ENCODE measurements at regions not wholly inside any gene's neighbourhood (a gene's known extent, or its start where the extent isn't known, plus 50 kb on each side); places are given as distances from the start of the nearest gene placed in this dataset.

- DNase-seq = no peak
Observed at GRCh38 chr4:81860111-81860510, 388.4 kb upstream of the RASGEF1B start.

- DNase-seq = no peak
Observed at GRCh38 chr4:81854406-81854805, 382.7 kb upstream of the RASGEF1B start.

DNA sequence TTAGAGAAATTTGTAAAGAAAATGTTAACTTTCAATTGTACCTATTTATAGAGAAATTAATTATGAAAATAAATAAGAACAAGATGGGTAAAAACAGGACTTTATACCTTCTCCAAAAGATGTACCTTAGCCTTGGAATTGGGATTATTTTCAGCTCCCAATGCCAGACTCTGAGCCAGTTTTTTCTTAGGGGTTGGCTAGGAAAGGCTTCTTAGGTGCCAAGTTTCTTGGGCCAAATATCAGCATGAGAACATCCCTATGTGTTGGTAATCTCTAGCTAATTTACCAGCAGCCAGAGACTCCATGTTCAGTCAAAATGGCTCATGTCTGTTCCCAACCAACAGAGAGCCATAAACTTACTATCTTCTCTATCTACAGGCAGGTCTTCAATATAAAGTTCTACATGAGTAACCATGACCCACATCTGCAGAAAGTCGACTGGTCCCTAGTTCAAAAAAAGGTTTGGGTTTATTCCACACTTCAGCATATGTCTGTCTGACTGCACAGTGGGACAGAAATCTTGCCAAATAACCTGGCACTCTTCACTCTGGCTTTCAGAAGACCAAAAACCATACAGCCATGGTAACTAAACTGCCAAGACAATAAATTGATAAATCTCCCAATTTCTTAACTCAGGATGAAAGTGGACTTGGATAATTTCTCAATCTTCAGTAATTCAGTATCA, 380.5 kb upstream of the RASGEF1B start:
- DNase-seq = no peak

DNA sequence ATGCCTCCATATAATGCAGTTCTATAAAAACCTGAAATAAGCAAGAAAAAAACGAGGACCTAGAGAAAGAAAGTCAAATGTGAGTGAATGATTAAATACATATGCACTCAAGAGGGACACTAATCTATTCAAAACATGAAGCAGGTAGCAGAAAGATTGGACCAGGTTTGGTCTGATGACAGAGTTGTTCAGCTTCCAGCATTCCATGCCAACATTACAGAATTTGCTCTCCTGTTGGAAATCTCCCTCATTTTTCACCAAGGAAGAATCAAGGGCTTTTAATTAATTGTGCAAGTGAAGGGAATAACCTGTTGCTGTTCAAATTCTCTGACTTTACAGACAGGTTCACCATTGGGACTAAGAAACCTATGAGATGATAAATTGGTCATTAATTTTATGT, 379.0 kb upstream of the RASGEF1B start:
- no peak for DNase-seq

DNA sequence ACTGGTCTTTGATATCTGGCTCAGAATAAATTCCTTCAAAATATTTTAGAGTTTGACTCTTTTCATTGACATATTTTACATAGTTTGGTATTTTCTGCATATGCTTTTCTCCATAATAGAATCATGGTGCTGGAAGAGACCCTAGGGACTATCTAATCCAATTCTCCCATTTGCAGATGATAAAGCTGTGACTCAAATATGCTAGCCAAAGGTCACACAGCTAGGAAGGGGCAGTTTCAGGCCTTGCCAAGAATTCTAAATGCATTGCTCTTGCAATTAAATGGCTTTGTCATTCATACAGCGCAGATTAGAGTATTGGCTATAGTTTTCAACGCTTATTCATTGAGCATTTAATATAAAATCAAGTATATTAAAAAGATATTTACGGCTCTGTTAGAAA, 374.1 kb upstream of the RASGEF1B start:
- DNase-seq = no peak

DNA sequence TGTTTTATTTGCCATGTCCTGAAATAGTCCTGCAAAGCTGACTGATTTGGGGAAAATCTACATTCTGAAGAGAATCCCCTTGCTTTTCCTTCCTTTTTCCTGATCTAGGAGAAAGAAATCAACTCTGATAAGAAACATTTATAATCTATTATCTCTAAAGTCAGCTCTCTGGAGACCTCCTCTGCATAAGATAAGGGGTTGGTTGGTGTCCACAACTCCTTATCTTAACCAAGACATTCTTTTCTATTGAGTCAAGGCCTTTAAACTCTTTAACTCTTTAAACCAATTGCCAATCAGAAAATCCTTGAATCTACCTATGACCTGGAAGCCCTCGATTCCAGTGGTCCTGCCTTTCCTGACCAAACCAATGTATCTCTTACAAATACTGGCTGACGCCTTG, 373.6 kb upstream of the RASGEF1B start:
- no peak for DNase-seq

DNA sequence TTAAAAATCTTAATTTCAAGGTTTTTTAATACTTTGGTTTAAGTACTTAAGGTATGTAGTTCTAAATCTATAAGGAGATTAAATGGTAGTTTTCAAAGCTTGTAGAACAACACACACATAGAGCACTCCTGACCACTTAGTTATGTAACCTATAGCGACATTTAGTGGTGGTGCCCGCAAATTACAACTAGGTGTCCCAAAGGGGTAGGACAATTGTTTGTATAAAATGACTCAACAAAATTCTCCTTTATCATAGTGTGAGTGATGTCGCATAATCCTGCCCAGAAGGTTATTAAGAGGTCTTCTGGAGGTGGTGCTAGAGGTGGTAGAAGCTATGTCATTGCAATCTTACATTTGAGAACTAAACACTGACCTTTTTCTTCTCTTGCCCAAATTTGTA, 373.0 kb upstream of the RASGEF1B start:
- DNase-seq = no peak

- DNase-seq = no peak
Observed at GRCh38 chr4:81839347-81840042, 367.8 kb upstream of the RASGEF1B start.

GRCh38 chr4:81838586-81838985, 366.9 kb upstream of the RASGEF1B start:
- no peak for DNase-seq

- no peak for DNase-seq
Observed at GRCh38 chr4:81836716-81837115, 365.0 kb upstream of the RASGEF1B start.

DNA sequence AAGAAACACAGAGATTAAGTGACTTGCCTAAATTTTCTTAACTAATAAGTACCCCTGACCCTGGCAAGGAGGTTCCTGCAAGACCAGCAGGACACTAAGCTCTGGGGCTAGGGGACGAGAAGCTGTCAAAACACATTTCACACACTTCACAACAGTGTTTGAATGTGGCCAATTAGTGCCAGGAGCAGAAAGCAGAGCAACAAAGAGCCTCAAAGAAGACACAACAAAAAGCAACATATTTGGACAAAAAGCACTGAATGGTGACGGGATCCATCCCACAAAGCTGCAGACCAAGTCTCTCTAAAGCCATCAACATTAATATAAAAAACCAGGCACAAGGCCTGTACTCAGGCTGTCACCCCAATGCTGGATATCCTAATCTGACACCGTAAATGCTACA, 361.9 kb upstream of the RASGEF1B start:
- no peak for DNase-seq

- DNase-seq = no peak
Observed at GRCh38 chr4:81828991-81829390, 357.3 kb upstream of the RASGEF1B start.

DNA sequence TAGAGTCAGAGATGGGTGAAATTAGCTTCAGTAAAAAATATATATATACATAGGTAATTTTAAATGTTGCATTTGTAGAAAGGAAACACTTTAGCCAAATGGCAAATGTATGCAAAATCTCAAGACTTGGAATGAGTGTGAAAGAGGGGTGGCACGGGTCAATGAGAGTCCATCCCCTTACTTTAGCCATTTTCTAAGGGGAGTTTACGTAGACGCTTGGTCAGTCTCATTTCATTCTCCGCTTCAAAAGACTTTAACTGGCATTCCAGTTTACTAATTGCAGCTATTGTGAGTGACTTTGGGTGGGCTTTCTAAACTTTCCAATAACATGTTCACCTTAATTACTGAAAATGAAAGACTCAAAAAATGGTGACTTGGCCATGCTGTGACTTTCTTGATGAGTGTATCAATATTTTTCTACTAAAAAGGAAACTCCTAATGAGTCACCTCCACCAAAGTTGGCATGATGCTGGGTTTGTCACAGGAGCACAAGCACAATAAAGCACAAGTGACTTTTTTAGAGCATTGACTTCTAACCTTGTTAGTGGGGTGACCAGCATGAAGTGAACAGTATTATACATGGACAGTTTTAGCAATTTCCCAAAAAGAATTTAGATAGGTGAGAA, 356.0 kb upstream of the RASGEF1B start:
- no peak for DNase-seq

DNA sequence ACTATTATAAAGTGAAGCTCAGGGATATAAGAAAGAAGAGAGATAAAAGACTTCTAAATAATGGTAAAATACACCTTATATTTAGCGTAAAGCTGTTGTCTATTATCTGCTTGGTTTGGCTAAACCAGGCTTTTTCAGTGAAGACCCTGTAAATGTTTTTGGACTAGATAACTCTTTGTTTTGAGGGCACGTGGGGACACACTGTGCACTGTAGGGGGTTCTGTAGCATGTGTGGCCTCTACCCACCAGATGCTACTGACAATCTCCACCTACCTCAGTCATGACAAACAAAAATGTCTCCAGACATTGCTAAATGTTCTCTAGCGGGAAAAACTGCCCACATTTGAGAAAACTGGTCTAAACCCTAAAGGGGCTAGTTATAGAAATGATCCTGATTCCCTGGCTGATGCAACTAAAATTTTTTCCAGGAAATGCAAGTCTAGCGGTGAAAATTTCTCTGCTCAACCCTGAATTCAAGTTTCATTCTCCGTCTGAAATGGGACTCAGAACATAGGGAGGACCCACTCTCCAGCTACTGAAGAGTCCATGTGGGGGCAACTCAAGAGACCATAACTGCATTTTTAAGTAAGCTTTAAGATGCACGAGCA, 355.2 kb upstream of the RASGEF1B start:
- no peak for DNase-seq

DNA sequence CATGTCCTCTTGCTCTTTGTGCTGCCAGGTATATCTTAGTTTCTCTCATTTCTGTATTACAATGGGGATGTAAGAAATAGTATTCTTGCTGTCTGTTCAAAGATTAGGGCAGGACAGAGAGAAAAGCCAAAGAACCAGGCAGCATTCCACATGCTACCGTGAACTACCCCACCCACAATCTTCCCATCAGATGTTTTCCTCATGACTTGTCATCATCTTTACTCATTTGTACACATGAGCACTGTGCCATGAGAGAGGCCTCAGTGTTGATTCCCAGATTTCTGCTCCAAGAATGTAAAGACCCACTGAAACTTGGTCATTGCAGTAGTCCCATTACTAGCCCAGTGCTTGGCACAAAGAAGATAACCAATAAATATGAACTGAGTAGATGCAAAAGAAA, 354.6 kb upstream of the RASGEF1B start:
- DNase-seq = no peak

DNA sequence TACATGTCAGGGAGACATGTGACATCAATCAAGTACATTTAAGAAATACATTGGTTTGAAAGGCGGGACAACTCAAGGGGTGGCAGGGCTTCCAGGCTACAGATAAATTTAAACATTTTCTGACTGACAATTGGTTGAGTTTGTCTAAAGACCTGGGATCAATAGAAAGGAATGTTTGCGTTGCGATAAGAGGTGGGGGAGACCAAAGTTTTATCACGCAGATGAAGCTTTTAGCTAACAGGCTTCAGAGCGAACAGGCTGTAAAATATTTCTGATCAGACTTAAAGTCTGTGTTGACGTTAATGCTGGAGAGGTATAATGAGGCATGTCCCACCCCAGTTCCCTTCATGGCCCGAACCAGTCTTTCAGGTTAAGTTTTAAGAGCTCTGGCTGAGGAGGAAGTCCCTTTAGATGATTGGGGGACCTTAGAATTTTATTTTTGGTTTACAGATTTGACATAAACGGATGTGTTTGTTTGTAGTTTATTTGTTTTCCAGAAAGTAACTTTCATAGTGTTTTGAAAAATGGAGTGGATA, 346.7 kb upstream of the RASGEF1B start:
- no peak for DNase-seq

GRCh38 chr4:81816031-81816761, 344.5 kb upstream of the RASGEF1B start:
- DNase-seq = no peak

DNA sequence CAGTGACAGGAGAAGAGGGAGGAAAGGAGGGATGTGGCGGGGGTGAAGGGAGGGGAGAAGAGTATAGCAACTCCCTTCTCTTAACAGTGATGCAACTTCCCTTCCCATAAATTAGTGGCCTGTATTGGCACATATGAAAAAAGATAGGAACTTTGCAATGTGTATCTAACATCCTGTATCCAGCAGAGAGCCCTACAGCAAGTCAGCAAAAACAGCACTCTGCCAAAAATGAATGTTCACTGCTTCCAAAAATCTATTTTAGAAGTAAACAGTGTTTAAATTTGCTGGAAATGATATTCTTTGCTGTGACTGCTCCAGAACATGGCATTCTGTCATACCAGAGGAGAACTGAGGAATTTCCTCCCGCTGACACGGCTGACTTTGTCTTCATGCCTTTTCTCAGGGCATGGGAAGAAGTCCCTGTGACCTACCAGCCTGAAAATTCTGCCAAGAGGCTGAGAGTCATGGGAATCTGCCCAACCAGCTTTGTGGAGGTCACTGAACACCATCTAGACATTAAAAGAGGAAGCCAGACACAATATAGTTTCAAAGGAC, 343.4 kb upstream of the RASGEF1B start:
- DNase-seq = no peak

DNA sequence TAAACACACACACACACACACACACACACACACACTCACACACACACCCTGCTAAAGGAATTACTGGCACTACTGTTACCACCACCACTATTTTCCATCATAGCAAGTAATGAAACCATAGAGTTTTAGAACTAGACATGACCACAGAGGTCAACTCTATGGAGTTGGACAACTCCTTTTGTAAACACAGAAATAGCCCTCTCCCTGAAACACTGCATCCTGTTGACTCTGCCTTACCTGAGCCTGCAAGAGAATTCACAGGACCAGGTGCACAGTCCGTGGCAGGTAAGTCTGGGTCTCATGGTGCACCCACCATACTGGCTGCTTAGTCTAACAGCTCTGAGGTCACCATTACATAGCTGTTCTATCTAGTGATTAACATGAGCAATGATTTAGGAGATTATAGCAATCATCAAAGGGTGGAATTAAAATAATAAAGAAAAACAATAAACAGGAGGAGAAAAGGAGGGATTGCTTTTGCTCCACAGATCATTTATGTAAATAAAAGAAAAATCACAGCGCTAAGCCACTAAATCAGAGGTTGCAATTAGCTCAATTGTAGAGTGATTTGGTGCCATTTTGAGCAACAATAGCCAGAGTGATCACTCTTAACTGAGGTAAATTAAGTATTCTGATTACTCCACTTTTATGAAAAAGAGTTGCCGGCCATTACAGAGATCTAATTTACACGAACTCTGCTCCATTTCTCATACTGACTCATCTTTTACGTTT, 340.0 kb upstream of the RASGEF1B start:
- no peak for DNase-seq

GRCh38 chr4:81808011-81808672, 336.4 kb upstream of the RASGEF1B start:
- DNase-seq = no peak

GRCh38 chr4:81807386-81807785, 335.7 kb upstream of the RASGEF1B start:
- DNase-seq = no peak

Measured in GOT3 (cell line).